Liver (tissue), 8 donors: ENCODE measurements at regions not wholly inside any gene's neighbourhood (a gene's known extent, or its start where the extent isn't known, plus 50 kb on each side); places are given as distances from the start of the nearest gene placed in this dataset.
"Not testable (repeated sequence)": the region's sequence is repeated elsewhere in the genome, so short reads cannot be mapped to it uniquely, and the experiment has no call there.

Experiments used
- DNase-seq: peaks from one replicate; pipeline ENCODE4 v3.0.0-alpha.2; 2017; ENCODE audit warnings: low spot score
- H3K27ac ChIP-seq, 2 donors: one replicate each; pipeline ENCODE4 v1.7.0; 2013; ENCODE audit warnings: inconsistent platforms in 2 of 2, low read length in 2 of 2, control low read depth in 1 of 2, low read depth in 1 of 2, mild to moderate bottlenecking in 1 of 2
- H3K27me3 ChIP-seq, 4 donors: one replicate each; pipeline versions ENCODE4 v1.6.1 to v1.7.0; 2013; ENCODE audit warnings: low read length in 3 of 4, inconsistent platforms in 1 of 4, mild to moderate bottlenecking in 1 of 4, moderate library complexity in 1 of 4; ENCODE audit not compliant: control insufficient read depth in 4 of 4, insufficient read depth in 4 of 4
- H3K36me3 ChIP-seq, 4 donors: one replicate each; pipeline versions ENCODE4 v1.6.1 to v1.7.0; 2013; ENCODE audit warnings: low read length in 3 of 4, mild to moderate bottlenecking in 3 of 4, low read depth in 1 of 4, moderate library complexity in 1 of 4; ENCODE audit not compliant: control insufficient read depth in 4 of 4, insufficient read depth in 3 of 4
- H3K4me1 ChIP-seq, 4 donors: one replicate each; pipeline versions ENCODE4 v1.6.1 to v1.7.0; 2013; ENCODE audit warnings: low read length in 3 of 4, mild to moderate bottlenecking in 3 of 4, moderate library complexity in 1 of 4; ENCODE audit not compliant: control insufficient read depth in 4 of 4, insufficient read depth in 4 of 4
- H3K4me3 ChIP-seq, 3 donors: one replicate each; pipeline versions ENCODE4 v1.6.1 to v1.7.0; 2013; ENCODE audit warnings: low read length in 3 of 3, control low read depth in 1 of 3, low read depth in 1 of 3, mild to moderate bottlenecking in 1 of 3
- H3K9ac ChIP-seq, 2 donors: one replicate each; pipeline ENCODE4 v1.7.0; 2013; ENCODE audit warnings: low read length in 2 of 2, mild to moderate bottlenecking in 2 of 2, moderate library complexity in 2 of 2, control low read depth in 1 of 2, low read depth in 1 of 2
- H3K9me3 ChIP-seq, 4 donors: one replicate each; pipeline versions ENCODE4 v1.6.1 to v1.7.0; 2013; ENCODE audit warnings: low read length in 3 of 4; ENCODE audit not compliant: control insufficient read depth in 4 of 4
- EGR1 ChIP-seq, 2 donors: IDR thresholded peaks; 2 replicates each; pipeline ENCODE4 v1.6.1; 2016 to 2018; ENCODE audit warnings: antibody characterized with exemption in 2 of 2, low read depth in 2 of 2
- FOXA1 ChIP-seq: IDR thresholded peaks from 2 replicates; pipeline ENCODE4 v1.6.1; 2016; ENCODE audit warnings: antibody characterized with exemption
- FOXA2 ChIP-seq: IDR thresholded peaks from 2 replicates; pipeline ENCODE4 v1.6.1; 2016; ENCODE audit warnings: antibody characterized with exemption
- GABPA ChIP-seq, 2 donors: IDR thresholded peaks in 1 of 2; conservative IDR thresholded peaks in 1 of 2; 2 replicates each; pipeline ENCODE4 v1.6.1; 2016; ENCODE audit warnings: antibody characterized with exemption in 2 of 2, mild to moderate bottlenecking in 1 of 2, moderate library complexity in 1 of 2
- HNF4A ChIP-seq, 2 donors: conservative IDR thresholded peaks; 2 replicates each; pipeline ENCODE4 v1.6.1; 2016; ENCODE audit warnings: antibody characterized with exemption in 2 of 2, mild to moderate bottlenecking in 2 of 2
- HNF4G ChIP-seq: IDR thresholded peaks from 2 replicates; pipeline ENCODE4 v1.6.1; 2016; ENCODE audit warnings: antibody characterized with exemption
- JUND ChIP-seq, 2 donors: IDR thresholded peaks; 2 replicates each; pipeline ENCODE4 v1.6.1; 2016; ENCODE audit warnings: antibody characterized with exemption in 2 of 2
- NR2F2 ChIP-seq: IDR thresholded peaks from 2 replicates; pipeline ENCODE4 v1.6.1; 2016; ENCODE audit warnings: antibody characterized with exemption
- RAD21 ChIP-seq, 2 donors: IDR thresholded peaks; 2 replicates each; pipeline ENCODE4 v1.6.1; 2016; ENCODE audit warnings: antibody characterized with exemption in 2 of 2, mild to moderate bottlenecking in 2 of 2
- RXRA ChIP-seq, 2 donors: IDR thresholded peaks; 2 replicates each; pipeline ENCODE4 v1.6.1; 2017 to 2018; ENCODE audit warnings: antibody characterized with exemption in 2 of 2, mild to moderate bottlenecking in 1 of 2
- SP1 ChIP-seq: IDR thresholded peaks from 2 replicates; pipeline ENCODE4 v1.6.1; 2018; ENCODE audit warnings: antibody characterized with exemption, mild to moderate bottlenecking
- TAF1 ChIP-seq: conservative IDR thresholded peaks from 2 replicates; pipeline ENCODE4 v1.6.1; 2016; ENCODE audit warnings: antibody characterized with exemption, mild to moderate bottlenecking
- YY1 ChIP-seq: IDR thresholded peaks from 2 replicates; pipeline ENCODE4 v1.6.1; 2016; ENCODE audit warnings: antibody characterized with exemption, mild to moderate bottlenecking
- WGBS: extraction: QIAGEN DNeasy Blood & Tissue Kit; methylation state at CpG from one replicate; pipeline ENCODE4 v1.1.7; 2013; 5-methylcytosine and 5-hydroxymethylcytosine counted together
- TF ChIP-seq, protein P1 (sequence below): fragments of 150-350 bp; IDR thresholded peaks from 2 replicates; pipeline ENCODE4 v1.5.1; 2017; ENCODE audit warnings: improper control_type of control experiment, low read depth, low read length; ENCODE audit not compliant: missing input control
- TF ChIP-seq, protein P2 (sequence below): IDR thresholded peaks from 2 replicates; pipeline ENCODE4 v1.6.1; 2016; ENCODE audit warnings: antibody characterized with exemption
- TF ChIP-seq, protein P3 (sequence below): IDR thresholded peaks from 2 replicates; pipeline ENCODE4 v1.6.1; 2016; ENCODE audit warnings: antibody characterized with exemption
- TF ChIP-seq, protein P4 (sequence below): IDR thresholded peaks from 2 replicates; pipeline ENCODE4 v1.6.1; 2016; ENCODE audit warnings: antibody characterized with exemption, mild to moderate bottlenecking
- TF ChIP-seq, protein P5 (sequence below): IDR thresholded peaks from 2 replicates; pipeline ENCODE4 v1.6.1; 2016; ENCODE audit warnings: antibody characterized with exemption
- donor health status: healthy.
- donor health status: healthy.
- donor health status: healthy.
- donor health status: healthy.
- donor health status: healthy.

DNA sequence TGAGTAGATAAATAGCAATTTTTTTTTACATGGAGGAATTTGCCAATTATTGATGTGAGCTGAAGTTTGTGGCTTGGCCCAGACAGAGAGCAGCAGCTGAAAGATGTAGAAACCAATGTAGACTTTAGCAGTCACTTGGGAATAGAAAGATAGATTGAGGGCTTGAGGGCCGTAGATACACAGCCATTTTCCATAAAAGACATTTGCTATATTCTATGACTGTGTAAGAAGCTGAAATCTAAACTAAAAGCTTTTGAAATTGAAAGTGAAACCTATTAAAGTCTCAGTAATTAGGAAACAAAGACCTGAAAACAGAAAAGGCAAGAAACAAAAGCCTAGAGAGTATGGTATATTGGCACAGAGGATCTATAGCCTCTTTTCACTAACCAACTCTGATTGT, 332.7 kb downstream of the CENPW start:
- Histone ChIP-seq H3K36me3 (no peaks in the 10 kb centered on the region), H3K4me1 (no peaks in the 10 kb centered on the region), H3K4me3 (no peak overlapping the region), H3K9ac (no peak overlapping the region), H3K27ac (no peak overlapping the region), H3K9me3 (no peaks in the 10 kb centered on the region), H3K27me3 (no peaks in the 10 kb centered on the region)
- DNase-seq: no peak
- 46% methylated on average over 1 of the region's 1 CpG for WGBS
- TF ChIP-seq RXRA (IDR thresholded peaks at IDR 0.05) (no peak), TAF1 (no peak), FOXA2 (no peak), JUND (IDR thresholded peaks at IDR 0.05) (no peak)
- TF ChIP-seq, protein P1, sequence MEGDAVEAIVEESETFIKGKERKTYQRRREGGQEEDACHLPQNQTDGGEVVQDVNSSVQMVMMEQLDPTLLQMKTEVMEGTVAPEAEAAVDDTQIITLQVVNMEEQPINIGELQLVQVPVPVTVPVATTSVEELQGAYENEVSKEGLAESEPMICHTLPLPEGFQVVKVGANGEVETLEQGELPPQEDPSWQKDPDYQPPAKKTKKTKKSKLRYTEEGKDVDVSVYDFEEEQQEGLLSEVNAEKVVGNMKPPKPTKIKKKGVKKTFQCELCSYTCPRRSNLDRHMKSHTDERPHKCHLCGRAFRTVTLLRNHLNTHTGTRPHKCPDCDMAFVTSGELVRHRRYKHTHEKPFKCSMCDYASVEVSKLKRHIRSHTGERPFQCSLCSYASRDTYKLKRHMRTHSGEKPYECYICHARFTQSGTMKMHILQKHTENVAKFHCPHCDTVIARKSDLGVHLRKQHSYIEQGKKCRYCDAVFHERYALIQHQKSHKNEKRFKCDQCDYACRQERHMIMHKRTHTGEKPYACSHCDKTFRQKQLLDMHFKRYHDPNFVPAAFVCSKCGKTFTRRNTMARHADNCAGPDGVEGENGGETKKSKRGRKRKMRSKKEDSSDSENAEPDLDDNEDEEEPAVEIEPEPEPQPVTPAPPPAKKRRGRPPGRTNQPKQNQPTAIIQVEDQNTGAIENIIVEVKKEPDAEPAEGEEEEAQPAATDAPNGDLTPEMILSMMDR: no peak
- TF ChIP-seq, protein P2, sequence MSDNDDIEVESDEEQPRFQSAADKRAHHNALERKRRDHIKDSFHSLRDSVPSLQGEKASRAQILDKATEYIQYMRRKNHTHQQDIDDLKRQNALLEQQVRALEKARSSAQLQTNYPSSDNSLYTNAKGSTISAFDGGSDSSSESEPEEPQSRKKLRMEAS: no peak
- TF ChIP-seq, protein P3, sequence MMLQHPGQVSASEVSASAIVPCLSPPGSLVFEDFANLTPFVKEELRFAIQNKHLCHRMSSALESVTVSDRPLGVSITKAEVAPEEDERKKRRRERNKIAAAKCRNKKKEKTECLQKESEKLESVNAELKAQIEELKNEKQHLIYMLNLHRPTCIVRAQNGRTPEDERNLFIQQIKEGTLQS: no peak

DNA sequence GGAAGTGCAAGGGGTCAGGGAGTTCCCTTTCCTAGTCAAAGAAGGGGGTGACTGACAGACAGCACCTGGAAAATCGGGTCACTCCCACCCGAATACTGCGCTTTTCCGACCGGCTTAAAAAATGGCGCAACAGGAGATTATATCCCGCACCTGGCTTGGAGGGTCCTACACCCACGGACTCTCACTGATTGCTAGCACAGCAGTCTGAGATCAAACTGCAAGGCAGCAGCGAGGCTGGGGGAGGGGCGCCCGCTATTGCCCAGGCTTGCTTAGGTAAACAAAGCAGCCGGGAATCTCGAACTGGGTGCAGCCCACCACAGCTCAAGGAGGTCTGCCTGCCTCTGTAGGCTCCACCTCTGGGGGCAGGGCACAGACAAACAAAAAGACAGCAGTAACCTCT, 333.8 kb downstream of the CENPW start:
- H3K27ac ChIP-seq, H3K27me3 ChIP-seq, H3K4me3 ChIP-seq, H3K9ac ChIP-seq, DNase-seq, H3K9me3 ChIP-seq, H3K4me1 ChIP-seq, H3K36me3 ChIP-seq: not testable (repeated sequence)
- WGBS: 92% methylated on average over 13 of the region's 13 CpGs

DNA sequence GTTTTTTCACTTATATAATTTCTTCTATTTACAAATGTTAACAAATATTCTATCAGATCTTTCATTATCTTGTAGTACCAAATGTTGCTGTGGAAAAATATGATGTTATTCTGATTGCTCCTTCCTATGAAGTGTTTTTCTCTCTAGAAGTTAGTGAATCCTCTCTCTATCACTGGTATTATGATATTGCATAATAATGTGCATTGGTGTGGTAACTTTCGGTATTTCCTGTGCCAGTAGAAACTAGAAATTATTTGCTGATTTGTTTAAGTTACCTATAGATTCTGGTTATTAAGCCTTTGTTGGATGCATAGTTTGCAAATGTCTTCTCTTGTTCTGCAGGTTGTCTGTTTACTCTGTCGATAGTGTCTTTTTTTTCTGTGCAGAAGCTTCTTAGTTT, 342.5 kb downstream of the CENPW start:
- 43% methylated on average over 2 of the region's 2 CpGs for WGBS
- no peaks in the 10 kb centered on the region for H3K4me1 ChIP-seq
- DNase-seq: no peak

More for the DNA sequence above, 342.5 kb downstream of the CENPW start:
- Histone ChIP-seq H3K27ac (no peak overlapping the region), H3K9ac (no peak overlapping the region), H3K4me3 (no peak overlapping the region), H3K9me3 (peaks cover 0 to 5% (median 0%) of the 10 kb centered on the region in 4 donors), H3K27me3 (peaks cover 0 to 2% (median 0%) of the 10 kb centered on the region in 4 donors), H3K36me3 (no peaks in the 10 kb centered on the region)
- TF ChIP-seq, protein P3: no peak
- TF ChIP-seq, protein P4, sequence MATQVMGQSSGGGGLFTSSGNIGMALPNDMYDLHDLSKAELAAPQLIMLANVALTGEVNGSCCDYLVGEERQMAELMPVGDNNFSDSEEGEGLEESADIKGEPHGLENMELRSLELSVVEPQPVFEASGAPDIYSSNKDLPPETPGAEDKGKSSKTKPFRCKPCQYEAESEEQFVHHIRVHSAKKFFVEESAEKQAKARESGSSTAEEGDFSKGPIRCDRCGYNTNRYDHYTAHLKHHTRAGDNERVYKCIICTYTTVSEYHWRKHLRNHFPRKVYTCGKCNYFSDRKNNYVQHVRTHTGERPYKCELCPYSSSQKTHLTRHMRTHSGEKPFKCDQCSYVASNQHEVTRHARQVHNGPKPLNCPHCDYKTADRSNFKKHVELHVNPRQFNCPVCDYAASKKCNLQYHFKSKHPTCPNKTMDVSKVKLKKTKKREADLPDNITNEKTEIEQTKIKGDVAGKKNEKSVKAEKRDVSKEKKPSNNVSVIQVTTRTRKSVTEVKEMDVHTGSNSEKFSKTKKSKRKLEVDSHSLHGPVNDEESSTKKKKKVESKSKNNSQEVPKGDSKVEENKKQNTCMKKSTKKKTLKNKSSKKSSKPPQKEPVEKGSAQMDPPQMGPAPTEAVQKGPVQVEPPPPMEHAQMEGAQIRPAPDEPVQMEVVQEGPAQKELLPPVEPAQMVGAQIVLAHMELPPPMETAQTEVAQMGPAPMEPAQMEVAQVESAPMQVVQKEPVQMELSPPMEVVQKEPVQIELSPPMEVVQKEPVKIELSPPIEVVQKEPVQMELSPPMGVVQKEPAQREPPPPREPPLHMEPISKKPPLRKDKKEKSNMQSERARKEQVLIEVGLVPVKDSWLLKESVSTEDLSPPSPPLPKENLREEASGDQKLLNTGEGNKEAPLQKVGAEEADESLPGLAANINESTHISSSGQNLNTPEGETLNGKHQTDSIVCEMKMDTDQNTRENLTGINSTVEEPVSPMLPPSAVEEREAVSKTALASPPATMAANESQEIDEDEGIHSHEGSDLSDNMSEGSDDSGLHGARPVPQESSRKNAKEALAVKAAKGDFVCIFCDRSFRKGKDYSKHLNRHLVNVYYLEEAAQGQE: no peak
- TF ChIP-seq RAD21 (IDR thresholded peaks at IDR 0.05) (no peak), SP1 (no peak), YY1 (no peak), NR2F2 (no peak), HNF4A (conservative IDR thresholded peaks at IDR 0.05) (no peak), TAF1 (no peak), FOXA1 (no peak), JUND (IDR thresholded peaks at IDR 0.05) (no peak), EGR1 (IDR thresholded peaks at IDR 0.05; ENCODE audit: low read depth in 2 of 2) (no peak), GABPA (IDR thresholded peaks at IDR 0.05 in 1 of 2, conservative IDR thresholded peaks at IDR 0.05 in 1 of 2) (no peak), HNF4G (no peak), FOXA2 (no peak)
- TF ChIP-seq, protein P1: no peak
- TF ChIP-seq, protein P2: no peak
- TF ChIP-seq, protein P5, sequence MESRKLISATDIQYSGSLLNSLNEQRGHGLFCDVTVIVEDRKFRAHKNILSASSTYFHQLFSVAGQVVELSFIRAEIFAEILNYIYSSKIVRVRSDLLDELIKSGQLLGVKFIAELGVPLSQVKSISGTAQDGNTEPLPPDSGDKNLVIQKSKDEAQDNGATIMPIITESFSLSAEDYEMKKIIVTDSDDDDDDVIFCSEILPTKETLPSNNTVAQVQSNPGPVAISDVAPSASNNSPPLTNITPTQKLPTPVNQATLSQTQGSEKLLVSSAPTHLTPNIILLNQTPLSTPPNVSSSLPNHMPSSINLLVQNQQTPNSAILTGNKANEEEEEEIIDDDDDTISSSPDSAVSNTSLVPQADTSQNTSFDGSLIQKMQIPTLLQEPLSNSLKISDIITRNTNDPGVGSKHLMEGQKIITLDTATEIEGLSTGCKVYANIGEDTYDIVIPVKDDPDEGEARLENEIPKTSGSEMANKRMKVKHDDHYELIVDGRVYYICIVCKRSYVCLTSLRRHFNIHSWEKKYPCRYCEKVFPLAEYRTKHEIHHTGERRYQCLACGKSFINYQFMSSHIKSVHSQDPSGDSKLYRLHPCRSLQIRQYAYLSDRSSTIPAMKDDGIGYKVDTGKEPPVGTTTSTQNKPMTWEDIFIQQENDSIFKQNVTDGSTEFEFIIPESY: no peak
